ENCODE measurements at regions not wholly inside any gene's neighbourhood (a gene's known extent, or its start where the extent isn't known, plus 50 kb on each side); places are given as distances from the start of the nearest gene placed in this dataset.

DNA sequence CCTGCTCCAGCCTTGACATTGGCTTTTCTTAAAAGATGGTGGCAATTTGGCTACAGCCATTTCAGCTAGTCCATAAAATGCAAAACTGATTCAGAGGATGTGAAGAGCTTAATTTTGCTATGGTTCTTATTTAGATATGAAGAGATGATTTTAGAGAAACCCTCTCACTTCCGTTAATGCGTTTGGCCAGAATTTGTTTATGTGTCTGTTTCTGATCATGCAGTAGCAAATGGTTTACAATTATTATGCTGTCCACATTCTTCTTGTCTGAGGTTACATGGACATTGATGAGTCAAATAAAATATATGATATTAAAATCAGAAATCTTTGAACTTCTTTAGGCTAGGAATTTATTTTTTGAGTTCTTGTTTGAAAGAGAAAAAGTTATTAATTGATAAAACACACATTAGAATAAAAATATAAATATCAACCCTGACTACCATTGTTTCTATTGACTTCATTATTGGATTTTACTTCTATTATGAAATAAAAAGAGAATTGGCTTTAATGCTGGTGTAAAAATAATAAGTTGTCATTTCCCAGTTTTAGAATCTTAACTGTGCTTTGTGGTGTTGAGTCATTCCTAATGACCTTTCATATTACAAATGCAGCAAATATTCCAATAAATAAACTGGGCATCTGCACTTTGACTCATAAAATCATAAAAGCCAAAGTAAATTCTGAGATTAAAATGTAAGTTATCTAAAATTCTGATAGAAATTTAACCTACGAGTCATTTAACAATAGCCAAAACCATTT lies 1286.0 kb upstream of the GJE1 start (continued):
- no peak for TF ChIP-seq KDM5B (IDR thresholded peaks at IDR 0.05; ENCODE audit: insufficient replicate concordance, low read depth, low read length)
- TF ChIP-seq SLC30A9 (CRISPR knock-in tag; IDR thresholded peaks at IDR 0.05): no peak
- no peak for TF ChIP-seq PTBP1 (IDR thresholded peaks at IDR 0.05; ENCODE audit: low read depth, low read length)
- TF ChIP-seq LEF1 (IDR thresholded peaks at IDR 0.05): no peak
- TF ChIP-seq, protein P1, sequence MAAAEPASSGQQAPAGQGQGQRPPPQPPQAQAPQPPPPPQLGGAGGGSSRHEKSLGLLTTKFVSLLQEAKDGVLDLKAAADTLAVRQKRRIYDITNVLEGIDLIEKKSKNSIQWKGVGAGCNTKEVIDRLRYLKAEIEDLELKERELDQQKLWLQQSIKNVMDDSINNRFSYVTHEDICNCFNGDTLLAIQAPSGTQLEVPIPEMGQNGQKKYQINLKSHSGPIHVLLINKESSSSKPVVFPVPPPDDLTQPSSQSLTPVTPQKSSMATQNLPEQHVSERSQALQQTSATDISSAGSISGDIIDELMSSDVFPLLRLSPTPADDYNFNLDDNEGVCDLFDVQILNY (CRISPR knock-in tag; IDR thresholded peaks at IDR 0.05): no peak
- no peak for TF ChIP-seq FOXA3 (CRISPR knock-in tag; conservative IDR thresholded peaks at IDR 0.05 in 1 of 2, IDR thresholded peaks at IDR 0.05 in 1 of 2)
- no peak for TF ChIP-seq ZNF696 (CRISPR knock-in tag; conservative IDR thresholded peaks at IDR 0.05)
- no peak for TF ChIP-seq FOXK2 (conservative IDR thresholded peaks at IDR 0.05 in 1 of 2, IDR thresholded peaks at IDR 0.05 in 1 of 2; ENCODE audit: low read depth in 2 of 2)
- TF ChIP-seq ZNF354B (CRISPR knock-in tag; IDR thresholded peaks at IDR 0.05): no peak
- no peak for TF ChIP-seq SREBF1 (IDR thresholded peaks at IDR 0.05; ENCODE audit: borderline replicate concordance, low read depth, low read length)

DNA sequence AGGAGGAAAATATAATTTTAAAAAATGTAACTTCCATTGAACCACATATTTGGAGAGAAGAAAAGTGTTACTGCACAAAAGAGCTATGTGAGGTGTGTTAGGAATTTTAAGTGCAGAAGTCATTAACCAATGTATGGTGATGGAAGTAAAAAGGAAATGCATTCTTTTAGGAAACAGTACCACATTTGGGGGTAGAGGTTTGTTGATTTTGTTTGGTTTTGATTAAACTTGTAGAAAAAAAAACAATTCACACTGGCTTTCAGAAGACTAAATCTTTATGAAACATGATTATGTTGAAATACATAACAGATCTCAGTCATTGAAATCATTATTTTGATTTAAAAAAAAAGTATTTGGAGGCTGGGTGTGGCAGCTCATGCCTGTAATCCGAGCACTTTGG lies 1287.0 kb upstream of the GJE1 start:
- H3K27ac ChIP-seq (ENCODE audit: extremely low read depth, low read depth, low read length): no peak overlapping the region
- FAIRE-seq (no peak), DNase-seq (ENCODE audit: extremely low read depth in 1 of 4, low spot score in 3 of 4) (no peak), ATAC-seq (no peak)
- no peaks in the 10 kb centered on the region for H3K4me1 ChIP-seq (replicated peaks in 1 of 2; ENCODE audit: control insufficient read depth in 2 of 2, insufficient read depth in 2 of 2, low read length in 2 of 2)
- H3K4me3 ChIP-seq: no peak overlapping the region
- CTCF ChIA-PET (ENCODE audit: low intra/inter-chr PET ratio): no interaction called here
- H2AFZ ChIP-seq (ENCODE audit: low read depth, low read length): no peak overlapping the region
- intact Hi-C loops (cut with micrococcal nuclease) (no loop called here), in situ Hi-C loops (cut with MboI) (no loop called here)
- no TSS peak for BruUV-seq (replicated peaks)
- H3K9ac ChIP-seq (ENCODE audit: insufficient read depth in 1 of 2, low read depth in 2 of 2, low read length in 2 of 2): no peak overlapping the region
- no peaks in the 10 kb centered on the region for H3K27me3 ChIP-seq (ENCODE audit: control insufficient read depth in 2 of 2, insufficient read depth in 2 of 2, low read length in 2 of 2)
- POLR2A ChIA-PET: no interaction called here
- no peak overlapping the region for H3K4me2 ChIP-seq (ENCODE audit: insufficient read depth, low read length)
- no peaks in the 10 kb centered on the region for H3K9me3 ChIP-seq (replicated peaks; ENCODE audit: control insufficient read depth, insufficient read depth, low read depth, low read length)
- H4K20me1 ChIP-seq (replicated peaks; ENCODE audit: control insufficient read depth, insufficient read depth, low read length): no peaks in the 10 kb centered on the region
- 14% methylated on average over 1 of the region's 1 CpG for WGBS (ENCODE audit: insufficient coverage, low coverage, missing lambda C conversion rate)
- H3K79me2 ChIP-seq (ENCODE audit: control insufficient read depth, insufficient read depth, low read length): no peaks in the 10 kb centered on the region
- H3K36me3 ChIP-seq (ENCODE audit: control insufficient read depth, insufficient read depth, low read length): no peaks in the 10 kb centered on the region
- no peak for TF ChIP-seq ZNF23 (CRISPR knock-in tag; IDR thresholded peaks at IDR 0.05)
- no peaks in the 10 kb centered on the region for H3K9me1 ChIP-seq (ENCODE audit: control insufficient read depth, insufficient read depth, low read length)

Measured in K562 (cell line).